ENCODE measurements at regions not wholly inside any gene's neighbourhood (a gene's known extent, or its start where the extent isn't known, plus 50 kb on each side); places are given as distances from the start of the nearest gene placed in this dataset.

DNA sequence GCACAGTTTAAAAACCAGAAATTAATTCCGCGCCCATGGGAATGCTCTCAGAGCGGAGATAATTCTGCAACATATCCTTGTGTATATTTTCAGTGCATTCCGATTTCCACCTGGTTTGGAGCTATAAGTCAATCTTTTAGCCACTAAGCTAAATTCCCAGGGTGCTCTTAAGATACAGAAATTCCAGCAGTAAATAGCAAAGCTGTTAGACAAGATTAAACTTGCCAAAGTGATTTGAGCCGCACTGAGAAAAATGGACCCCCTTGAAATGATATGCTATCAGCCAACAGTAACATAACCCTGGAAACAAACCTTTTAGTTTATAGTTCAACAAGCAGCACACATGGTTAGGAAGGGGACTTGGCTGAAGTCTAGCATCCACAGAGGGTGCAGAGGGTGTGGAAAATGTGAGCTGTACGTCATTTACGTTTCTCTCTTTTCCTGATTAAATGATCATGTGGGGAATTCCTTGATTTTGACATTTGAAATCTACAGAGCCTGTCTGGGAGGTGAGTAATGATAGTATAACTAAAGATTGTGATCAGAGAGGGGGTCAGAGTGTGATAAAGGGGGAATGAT lies 99.8 kb upstream of the COPS8 start:
- TF ChIP-seq, protein P1, sequence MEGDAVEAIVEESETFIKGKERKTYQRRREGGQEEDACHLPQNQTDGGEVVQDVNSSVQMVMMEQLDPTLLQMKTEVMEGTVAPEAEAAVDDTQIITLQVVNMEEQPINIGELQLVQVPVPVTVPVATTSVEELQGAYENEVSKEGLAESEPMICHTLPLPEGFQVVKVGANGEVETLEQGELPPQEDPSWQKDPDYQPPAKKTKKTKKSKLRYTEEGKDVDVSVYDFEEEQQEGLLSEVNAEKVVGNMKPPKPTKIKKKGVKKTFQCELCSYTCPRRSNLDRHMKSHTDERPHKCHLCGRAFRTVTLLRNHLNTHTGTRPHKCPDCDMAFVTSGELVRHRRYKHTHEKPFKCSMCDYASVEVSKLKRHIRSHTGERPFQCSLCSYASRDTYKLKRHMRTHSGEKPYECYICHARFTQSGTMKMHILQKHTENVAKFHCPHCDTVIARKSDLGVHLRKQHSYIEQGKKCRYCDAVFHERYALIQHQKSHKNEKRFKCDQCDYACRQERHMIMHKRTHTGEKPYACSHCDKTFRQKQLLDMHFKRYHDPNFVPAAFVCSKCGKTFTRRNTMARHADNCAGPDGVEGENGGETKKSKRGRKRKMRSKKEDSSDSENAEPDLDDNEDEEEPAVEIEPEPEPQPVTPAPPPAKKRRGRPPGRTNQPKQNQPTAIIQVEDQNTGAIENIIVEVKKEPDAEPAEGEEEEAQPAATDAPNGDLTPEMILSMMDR (IDR thresholded peaks at IDR 0.05; ENCODE audit: insufficient read depth, missing control alignments) = no peak
- no peak for DNase-seq (ENCODE audit: insufficient read length, low spot score)
- FAIRE-seq = no peak

DNA sequence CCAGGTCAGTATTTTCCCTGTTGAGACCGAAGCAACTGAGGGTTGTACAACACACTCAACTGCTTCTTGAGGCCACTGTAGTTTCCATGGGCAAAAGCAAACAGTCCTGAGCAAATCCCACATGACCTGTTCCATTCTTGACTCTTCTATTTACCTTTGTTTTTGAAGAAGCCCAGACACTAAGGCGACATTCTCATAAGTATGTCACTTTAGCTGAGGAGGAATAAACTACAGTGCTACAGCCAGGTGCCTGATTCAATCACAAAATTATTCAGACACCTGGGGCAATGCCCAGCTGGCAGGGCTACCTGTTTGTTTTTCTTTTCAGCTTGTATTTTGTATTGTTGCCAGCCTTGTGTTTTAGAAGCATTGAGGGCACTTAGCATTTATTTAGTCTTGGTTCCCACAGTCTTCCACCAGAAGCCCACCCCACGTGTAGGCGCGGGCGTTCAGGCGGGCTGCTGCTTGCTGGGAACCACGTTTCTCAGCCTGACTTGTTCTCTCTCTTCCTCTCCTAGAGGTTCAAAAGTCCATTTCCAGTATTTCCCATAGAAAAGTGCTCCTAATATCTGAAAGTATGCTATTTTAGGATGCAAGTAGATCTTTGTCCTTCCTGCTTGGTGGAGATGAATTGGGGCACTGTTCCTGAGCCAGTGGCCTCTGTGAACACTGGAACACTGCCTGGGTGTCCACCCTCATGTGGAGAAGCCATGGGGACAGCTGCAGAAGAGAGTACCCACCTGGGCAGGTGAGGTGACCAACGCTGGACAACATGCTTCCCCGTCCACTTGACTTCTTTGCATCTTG lies 99.0 kb upstream of the COPS8 start:
- no peak for DNase-seq (ENCODE audit: insufficient read length, low spot score)
- no peak for FAIRE-seq
- TF ChIP-seq, protein P1 (IDR thresholded peaks at IDR 0.05; ENCODE audit: insufficient read depth, missing control alignments) = no peak

DNA sequence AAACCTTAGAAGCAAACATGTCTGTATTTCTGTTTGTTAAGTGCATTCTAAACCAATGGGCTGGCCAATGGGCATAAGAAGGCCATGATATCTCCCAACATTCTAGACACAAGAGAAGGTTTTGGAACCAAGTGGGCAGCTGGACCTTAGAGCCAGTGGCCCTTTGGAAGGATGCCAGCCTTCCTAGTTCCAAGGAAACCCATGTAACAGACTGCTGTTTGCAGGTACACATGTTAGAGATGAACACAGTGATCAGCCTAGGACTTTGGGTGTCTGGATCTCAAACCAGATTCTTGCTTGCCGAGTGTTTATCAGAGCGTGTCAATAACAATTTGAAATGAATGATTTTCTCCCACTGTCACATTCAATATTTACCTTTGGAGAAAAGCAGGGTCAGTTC lies 97.5 kb upstream of the COPS8 start:
- TF ChIP-seq, protein P1 (IDR thresholded peaks at IDR 0.05; ENCODE audit: insufficient read depth, missing control alignments) = no peak
- DNase-seq (ENCODE audit: insufficient read length, low spot score) = no peak
- no peak for FAIRE-seq

DNA sequence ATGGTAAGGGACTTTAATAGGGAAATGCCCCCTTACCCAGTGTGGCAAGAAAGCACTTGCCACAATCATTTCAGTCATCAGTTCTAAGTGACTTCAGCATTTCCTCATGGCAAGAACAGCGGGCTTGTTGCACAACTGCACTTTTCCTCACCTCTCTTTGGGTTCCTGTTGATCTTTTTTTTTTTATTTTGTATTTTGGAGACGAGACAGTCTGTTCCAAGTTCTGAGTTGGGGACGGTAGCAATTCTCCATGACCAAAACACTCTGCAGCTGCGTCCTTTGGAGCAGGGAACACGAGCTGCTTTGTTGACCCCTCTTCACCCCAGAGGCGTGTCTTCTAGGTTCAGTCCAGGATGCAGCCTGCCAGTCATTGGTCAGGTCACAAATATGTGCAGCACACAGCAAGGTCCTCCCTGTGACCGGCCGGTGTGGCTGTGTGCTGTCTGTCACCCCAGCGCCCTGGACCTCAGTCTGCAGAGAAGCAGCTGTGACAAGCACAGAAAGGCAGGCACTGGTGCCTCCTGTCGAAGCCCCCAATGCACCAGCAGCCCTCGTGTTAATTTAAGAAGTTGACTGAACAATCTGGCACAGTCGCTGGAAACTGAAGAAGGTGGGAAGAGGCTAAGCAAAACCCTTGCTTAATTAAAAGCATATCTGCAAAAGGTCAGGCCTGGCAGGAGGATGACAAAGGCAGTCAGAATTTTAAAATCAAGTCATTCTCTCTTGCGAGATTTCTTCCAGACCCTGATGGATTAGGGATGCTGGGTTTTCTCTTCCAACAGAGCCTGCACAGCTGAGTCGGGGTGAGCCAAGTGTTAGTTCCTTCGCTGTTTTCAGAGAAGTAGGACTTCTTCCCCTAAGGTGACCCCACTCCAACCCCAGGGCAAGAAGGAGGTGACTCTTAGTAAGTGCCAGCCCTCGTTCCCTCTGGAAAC lies 96.7 kb upstream of the COPS8 start:
- FAIRE-seq = no peak
- DNase-seq (ENCODE audit: insufficient read length, low spot score) = no peak

DNA sequence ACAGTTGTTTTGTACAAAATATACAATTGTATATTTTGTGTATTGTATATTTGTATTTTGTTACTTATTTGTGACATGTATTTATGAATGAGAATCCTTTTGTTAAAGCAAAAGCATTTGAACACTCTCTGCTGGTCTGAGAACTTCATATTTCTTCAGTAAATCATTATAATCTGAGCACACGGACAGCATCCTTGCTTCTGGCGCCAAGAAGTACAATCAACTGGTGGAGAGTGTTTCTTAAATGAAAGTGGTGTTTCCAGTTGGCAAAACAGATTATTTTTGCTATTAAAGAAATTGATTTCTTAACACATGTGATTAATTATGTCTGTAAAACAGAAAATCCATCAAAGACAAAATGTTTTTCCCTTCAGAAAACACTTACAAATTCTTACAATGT lies 95.1 kb upstream of the COPS8 start:
- DNase-seq (ENCODE audit: insufficient read length, low spot score) (no peak), FAIRE-seq (no peak)
- TF ChIP-seq, protein P1 (IDR thresholded peaks at IDR 0.05; ENCODE audit: insufficient read depth, missing control alignments) = no peak

More for the DNA sequence above, 96.7 kb upstream of the COPS8 start:
- TF ChIP-seq, protein P1 (IDR thresholded peaks at IDR 0.05; ENCODE audit: insufficient read depth, missing control alignments) = no peak

DNA sequence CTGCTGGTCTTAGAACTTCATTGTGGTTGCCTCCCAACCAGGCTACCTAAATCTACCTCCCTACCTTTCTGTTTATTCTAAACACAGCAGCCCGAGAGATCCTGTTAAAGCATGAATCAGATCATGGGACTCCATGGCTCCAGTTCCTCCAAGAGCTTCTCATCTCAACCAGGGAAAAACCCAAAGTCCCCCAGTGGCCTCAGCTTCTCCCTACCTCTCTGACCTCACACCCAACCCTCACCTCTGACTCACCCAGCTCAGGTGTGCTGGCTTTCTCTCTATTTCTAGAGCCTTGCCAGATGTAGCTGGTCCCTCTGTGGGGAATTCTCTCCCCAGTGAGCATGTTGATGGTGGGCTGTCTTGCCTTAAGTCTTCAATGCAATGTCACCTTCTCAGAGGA lies 93.8 kb upstream of the COPS8 start:
- TF ChIP-seq, protein P1 (IDR thresholded peaks at IDR 0.05; ENCODE audit: insufficient read depth, missing control alignments) = no peak
- DNase-seq (ENCODE audit: insufficient read length, low spot score) = no peak
- FAIRE-seq = no peak
